ENCODE measurements at regions not wholly inside any gene's neighbourhood (a gene's known extent, or its start where the extent isn't known, plus 50 kb on each side); places are given as distances from the start of the nearest gene placed in this dataset.

DNA sequence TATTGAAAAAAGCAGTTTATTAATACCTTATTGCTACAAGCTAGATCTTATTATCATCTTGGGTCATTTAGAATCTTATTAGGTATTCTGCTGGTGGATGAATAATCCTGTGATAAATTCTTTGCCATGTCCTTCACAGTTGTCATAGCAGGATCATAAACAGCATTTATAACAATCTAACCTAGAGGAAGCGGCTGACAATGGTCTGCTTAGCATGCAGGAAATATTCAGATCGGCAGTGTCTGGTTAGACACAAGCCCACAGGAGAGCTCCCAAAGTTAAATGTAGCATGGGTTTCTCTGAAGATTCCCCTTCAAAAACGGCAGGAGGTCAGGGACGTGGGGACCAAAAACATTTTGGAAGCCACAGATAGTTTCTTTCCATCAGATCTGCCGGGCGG lies 179.3 kb downstream of the FOXB1 start (continued):
- TF ChIP-seq CEBPZ (IDR thresholded peaks at IDR 0.05; ENCODE audit: low read depth, low read length) (no peak), SREBF1 (IDR thresholded peaks at IDR 0.05; ENCODE audit: low read length) (no peak), ZNF622 (IDR thresholded peaks at IDR 0.05) (no peak)

DNA sequence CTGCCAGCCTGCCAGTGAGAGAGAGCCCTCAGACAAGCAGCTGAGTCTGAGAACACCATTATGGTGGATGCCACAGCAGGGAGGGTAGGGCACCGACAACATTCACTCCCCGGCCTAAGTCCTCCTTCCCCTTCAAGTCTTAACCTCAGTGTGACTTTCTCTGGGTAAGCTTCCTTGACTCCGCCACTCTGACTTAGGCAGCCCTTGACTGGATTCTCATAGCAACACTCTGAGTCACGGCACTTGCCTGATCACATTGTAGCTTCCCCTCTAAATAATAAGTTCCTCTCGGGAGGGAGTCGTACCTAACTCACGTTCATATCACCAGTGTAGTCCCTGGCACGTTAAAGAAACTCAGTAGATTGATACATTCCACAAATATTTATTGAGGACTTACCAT lies 180.5 kb downstream of the FOXB1 start:
- WGBS (ENCODE audit: insufficient coverage, insufficient replicate concordance, low lambda C conversion rate, missing lambda C conversion rate): 32% methylated on average over 8 of the region's 8 CpGs
- POLR2A ChIA-PET: no interaction called here
- SMC1A ChIA-PET (ENCODE audit: uncharacterized antibody, unreplicated experiment): interaction anchor here (0.6 to 0.8 kb wide), 2 partner anchors 464 to 491 kb away, joined by 3 to 4 read pairs; no protein-coding TSS in a partner anchor

More for the DNA sequence above, 180.5 kb downstream of the FOXB1 start:
- Histone ChIP-seq H3K36me3 (ENCODE audit: control insufficient read depth in 2 of 2, insufficient read depth in 2 of 2, low read length in 1 of 2) (no peaks in the 10 kb centered on the region), H3K79me2 (ENCODE audit: control insufficient read depth, insufficient read depth, low read length) (no peaks in the 10 kb centered on the region), H4K20me1 (ENCODE audit: control insufficient read depth, insufficient read depth) (no peaks in the 10 kb centered on the region), H3K27me3 (replicated peaks in 1 of 2; ENCODE audit: control insufficient read depth in 2 of 2, insufficient read depth in 2 of 2, low read length in 1 of 2) (no peaks in the 10 kb centered on the region; a peak in 1 of 4 replicates), H3K27ac (ENCODE audit: control insufficient read depth, insufficient read depth) (no peak overlapping the region), H3K9me3 (replicated peaks; ENCODE audit: control insufficient read depth, insufficient read depth, low read length) (no peaks in the 10 kb centered on the region), H3K9ac (ENCODE audit: control insufficient read depth, insufficient read depth, low read length) (no peak overlapping the region), H2AFZ (ENCODE audit: control insufficient read depth, low read depth, low read length) (no peak overlapping the region), H3K4me1 (ENCODE audit: control insufficient read depth, insufficient read depth, low read length) (no peaks in the 10 kb centered on the region), H3K4me2 (ENCODE audit: control insufficient read depth, insufficient read depth) (no peak overlapping the region), H3K4me3 (no peak overlapping the region)
- FAIRE-seq (no peak), ATAC-seq (no peak), DNase-seq (ENCODE audit: low read depth, low spot score) (no peak)
- CTCF ChIA-PET: interaction anchor here (0.7 kb wide), 1 partner anchor 460 kb away, joined by 4 read pairs; no protein-coding TSS in a partner anchor
- RAD21 ChIA-PET (ENCODE audit: unreplicated experiment): no interaction called here
- TF ChIP-seq PAX8 (IDR thresholded peaks at IDR 0.05) (no peak), RAD51 (IDR thresholded peaks at IDR 0.05) (no peak), TCF12 (IDR thresholded peaks at IDR 0.05; ENCODE audit: low read depth, low read length) (no peak), RAD21 (IDR thresholded peaks at IDR 0.05; ENCODE audit: insufficient read depth, low read depth, low read length) (no peak)
- in situ Hi-C loops (cut with MboI) (loop anchor here (10.0 to 25.0 kb wide), 2 partner anchors 272 to 470 kb away; no protein-coding TSS in a partner anchor), intact Hi-C loops (cut with micrococcal nuclease; ENCODE audit: unreplicated experiment) (loop anchor here (5.0 to 10.0 kb wide), 2 partner anchors 457 to 490 kb away; no protein-coding TSS in a partner anchor)
- no TSS peak for BruUV-seq (replicated peaks)

Data from GM12878 (cell line).